ENCODE measurements at regions not wholly inside any gene's neighbourhood (a gene's known extent, or its start where the extent isn't known, plus 50 kb on each side); places are given as distances from the start of the nearest gene placed in this dataset.

GRCh38 chr21:18155508-18156193 is 89.0 kb upstream of the CHODL start:
- Histone ChIP-seq H3K27ac (replicated peaks) (no peak overlapping the region), H3K4me3 (replicated peaks; ENCODE audit: insufficient read depth, low read length) (no peak overlapping the region), H3K27me3 (ENCODE audit: insufficient read depth, poor library complexity, severe bottlenecking) (no peaks in the 10 kb centered on the region)
- no peak for DNase-seq (ENCODE audit: low read depth in 1 of 2, low spot score in 1 of 2)
- TF ChIP-seq GABPA (IDR thresholded peaks at IDR 0.05; ENCODE audit: low read depth) (no peak), POLR2AphosphoS5 (IDR thresholded peaks at IDR 0.05; ENCODE audit: low read depth) (no peak), CTCF (IDR thresholded peaks at IDR 0.05; ENCODE audit: insufficient read depth, low read length) (no peak), SPI1 (IDR thresholded peaks at IDR 0.05; ENCODE audit: borderline replicate concordance, low read depth) (no peak)
- TF ChIP-seq, protein P1, sequence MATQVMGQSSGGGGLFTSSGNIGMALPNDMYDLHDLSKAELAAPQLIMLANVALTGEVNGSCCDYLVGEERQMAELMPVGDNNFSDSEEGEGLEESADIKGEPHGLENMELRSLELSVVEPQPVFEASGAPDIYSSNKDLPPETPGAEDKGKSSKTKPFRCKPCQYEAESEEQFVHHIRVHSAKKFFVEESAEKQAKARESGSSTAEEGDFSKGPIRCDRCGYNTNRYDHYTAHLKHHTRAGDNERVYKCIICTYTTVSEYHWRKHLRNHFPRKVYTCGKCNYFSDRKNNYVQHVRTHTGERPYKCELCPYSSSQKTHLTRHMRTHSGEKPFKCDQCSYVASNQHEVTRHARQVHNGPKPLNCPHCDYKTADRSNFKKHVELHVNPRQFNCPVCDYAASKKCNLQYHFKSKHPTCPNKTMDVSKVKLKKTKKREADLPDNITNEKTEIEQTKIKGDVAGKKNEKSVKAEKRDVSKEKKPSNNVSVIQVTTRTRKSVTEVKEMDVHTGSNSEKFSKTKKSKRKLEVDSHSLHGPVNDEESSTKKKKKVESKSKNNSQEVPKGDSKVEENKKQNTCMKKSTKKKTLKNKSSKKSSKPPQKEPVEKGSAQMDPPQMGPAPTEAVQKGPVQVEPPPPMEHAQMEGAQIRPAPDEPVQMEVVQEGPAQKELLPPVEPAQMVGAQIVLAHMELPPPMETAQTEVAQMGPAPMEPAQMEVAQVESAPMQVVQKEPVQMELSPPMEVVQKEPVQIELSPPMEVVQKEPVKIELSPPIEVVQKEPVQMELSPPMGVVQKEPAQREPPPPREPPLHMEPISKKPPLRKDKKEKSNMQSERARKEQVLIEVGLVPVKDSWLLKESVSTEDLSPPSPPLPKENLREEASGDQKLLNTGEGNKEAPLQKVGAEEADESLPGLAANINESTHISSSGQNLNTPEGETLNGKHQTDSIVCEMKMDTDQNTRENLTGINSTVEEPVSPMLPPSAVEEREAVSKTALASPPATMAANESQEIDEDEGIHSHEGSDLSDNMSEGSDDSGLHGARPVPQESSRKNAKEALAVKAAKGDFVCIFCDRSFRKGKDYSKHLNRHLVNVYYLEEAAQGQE (IDR thresholded peaks at IDR 0.05; ENCODE audit: insufficient replicate concordance, low read depth): no peak

- no peak for DNase-seq (ENCODE audit: low read depth in 1 of 2, low spot score in 1 of 2)
- H3K27me3 ChIP-seq (ENCODE audit: insufficient read depth, poor library complexity, severe bottlenecking): no peaks in the 10 kb centered on the region
- TF ChIP-seq, protein P1 (IDR thresholded peaks at IDR 0.05; ENCODE audit: insufficient replicate concordance, low read depth): no peak
- no peak for TF ChIP-seq GABPA (IDR thresholded peaks at IDR 0.05; ENCODE audit: low read depth)
- no peak overlapping the region for H3K4me3 ChIP-seq (replicated peaks; ENCODE audit: insufficient read depth, low read length)
- no peak overlapping the region for H3K27ac ChIP-seq (replicated peaks)
Measured at GRCh38 chr21:18153063-18153462, 91.6 kb upstream of the CHODL start.

DNA sequence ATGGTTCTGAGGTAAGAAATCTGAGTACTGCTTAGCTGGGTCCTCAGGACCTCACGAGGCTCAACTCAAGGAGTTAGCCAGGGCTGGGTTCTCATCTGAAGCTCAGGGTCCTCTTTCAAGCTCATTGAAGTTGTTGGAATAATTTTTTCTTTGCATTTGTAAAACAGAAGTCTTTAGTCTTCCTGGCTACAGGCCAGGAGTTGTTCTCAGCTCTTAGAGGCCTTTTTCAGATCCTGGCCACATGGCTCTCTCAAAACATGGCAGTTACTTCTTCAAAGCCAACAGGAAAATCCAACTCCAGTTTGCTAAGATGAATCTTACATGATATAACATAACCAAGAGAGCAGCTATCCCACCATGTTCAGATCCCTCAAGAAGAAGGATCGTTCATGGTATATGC is 92.3 kb upstream of the CHODL start:
- no peaks in the 10 kb centered on the region for H3K27me3 ChIP-seq (ENCODE audit: insufficient read depth, poor library complexity, severe bottlenecking)
- TF ChIP-seq GABPA (IDR thresholded peaks at IDR 0.05; ENCODE audit: low read depth) (no peak), POLR2AphosphoS5 (IDR thresholded peaks at IDR 0.05; ENCODE audit: low read depth) (no peak), SPI1 (IDR thresholded peaks at IDR 0.05; ENCODE audit: borderline replicate concordance, low read depth) (no peak), CTCF (IDR thresholded peaks at IDR 0.05; ENCODE audit: insufficient read depth, low read length) (no peak)
- TF ChIP-seq, protein P1 (IDR thresholded peaks at IDR 0.05; ENCODE audit: insufficient replicate concordance, low read depth): no peak
- no peak for DNase-seq (ENCODE audit: low read depth in 1 of 2, low spot score in 1 of 2)
- no peak overlapping the region for H3K27ac ChIP-seq (replicated peaks)
- H3K4me3 ChIP-seq (replicated peaks; ENCODE audit: insufficient read depth, low read length): no peak overlapping the region

All from HL-60 (cell line).